HG03342 (cell line): ENCODE measurements at regions not wholly inside any gene's neighbourhood (a gene's known extent, or its start where the extent isn't known, plus 50 kb on each side); places are given as distances from the start of the nearest gene placed in this dataset.
A peak's percentile ranks its signal among the peaks of the same experiment; 100 is the strongest.

Source experiments
- ATAC-seq: cut with Tn5 transposase; IDR thresholded peaks from one replicate; pipeline ENCODE4 v1.9.1; 2021; ENCODE audit warnings: mild to moderate bottlenecking, moderate library complexity; ENCODE audit not compliant: unreplicated experiment

- peak; percentile 51 for ATAC-seq
These were observed 300.6 kb downstream of the SOX9 start for GRCh38 chr17:72421128-72422092.

GRCh38 chr17:72422204-72422504 lies 301.3 kb downstream of the SOX9 start:
- ATAC-seq: no peak

- peak; percentile 33 for ATAC-seq
These were observed 301.9 kb downstream of the SOX9 start for GRCh38 chr17:72422505-72423285.

GRCh38 chr17:72423286-72423589 lies 302.4 kb downstream of the SOX9 start:
- no peak for ATAC-seq

GRCh38 chr17:72423718-72424117 lies 302.9 kb downstream of the SOX9 start:
- no peak for ATAC-seq

GRCh38 chr17:72424505-72425117 lies 303.8 kb downstream of the SOX9 start:
- no peak for ATAC-seq

GRCh38 chr17:72425133-72425793 lies 304.4 kb downstream of the SOX9 start:
- ATAC-seq: no peak

- ATAC-seq: no peak
These were observed 305.0 kb downstream of the SOX9 start for GRCh38 chr17:72425794-72426168.

- no peak for ATAC-seq
These were observed 305.5 kb downstream of the SOX9 start for GRCh38 chr17:72426321-72426720.

GRCh38 chr17:72426948-72427760 lies 306.3 kb downstream of the SOX9 start:
- no peak for ATAC-seq

- ATAC-seq: no peak
These were observed 306.9 kb downstream of the SOX9 start for GRCh38 chr17:72427761-72428109.

- no peak for ATAC-seq
These were observed 308.3 kb downstream of the SOX9 start for GRCh38 chr17:72429066-72429638.

- no peak for ATAC-seq
These were observed 310.0 kb downstream of the SOX9 start for GRCh38 chr17:72430611-72431432.

- no peak for ATAC-seq
These were observed 311.4 kb downstream of the SOX9 start for GRCh38 chr17:72432143-72432621.

- no peak for ATAC-seq
These were observed 312.1 kb downstream of the SOX9 start for GRCh38 chr17:72432881-72433280.

GRCh38 chr17:72433797-72434196 lies 313.0 kb downstream of the SOX9 start:
- no peak for ATAC-seq

GRCh38 chr17:72434581-72434980 lies 313.8 kb downstream of the SOX9 start:
- no peak for ATAC-seq

GRCh38 chr17:72434991-72435618 lies 314.3 kb downstream of the SOX9 start:
- ATAC-seq: no peak

GRCh38 chr17:72438783-72439182 lies 318.0 kb downstream of the SOX9 start:
- ATAC-seq: no peak
